Right lobe of liver (tissue), 6 donors: ENCODE measurements at regions not wholly inside any gene's neighbourhood (a gene's known extent, or its start where the extent isn't known, plus 50 kb on each side); places are given as distances from the start of the nearest gene placed in this dataset.

ENCODE experiments used
- ATAC-seq, 4 donors: fragments of 200-7000 bp; cut with Tn5 transposase; one replicate each; pipeline ENCODE4 v1.9.1; 2020; ENCODE audit warnings: mild to moderate bottlenecking in 4 of 4, moderate library complexity in 4 of 4
- DNase-seq, 3 donors: peaks; one replicate each; pipeline ENCODE4 v3.0.0-alpha.2; 2020
- H3K27ac ChIP-seq, 3 donors: fragments of 200-600 bp; one replicate each; pipeline ENCODE4 v1.8.0; 2022
- H3K27me3 ChIP-seq, 2 donors: fragments of 200-600 bp; one replicate each; pipeline ENCODE4 v1.8.0; 2022
- H3K36me3 ChIP-seq, 4 donors: fragments of 200-600 bp; sonication (generic) in 1 of 4; one replicate each; pipeline versions ENCODE4 v1.5.1 to v1.8.0; 2017 to 2022; ENCODE audit warnings: control low read depth in 1 of 4
- H3K4me1 ChIP-seq, 4 donors: fragments of 200-600 bp; sonication (generic) in 1 of 4; one replicate each; pipeline versions ENCODE4 v1.5.1 to v1.8.0; 2017 to 2022; ENCODE audit warnings: control low read depth in 1 of 4
- H3K4me3 ChIP-seq, 3 donors: fragments of 200-600 bp; one replicate each; pipeline ENCODE4 v1.8.0; 2022
- H3K9me3 ChIP-seq, 4 donors: fragments of 200-600 bp; sonication (generic) in 1 of 4; one replicate each; pipeline versions ENCODE4 v1.5.1 to v1.8.0; 2017 to 2022; ENCODE audit warnings: control low read depth in 1 of 4
- POLR2A ChIP-seq: fragments of 450-650 bp; IDR thresholded peaks from one replicate; pipeline ENCODE4 v1.6.1; 2017; ENCODE audit warnings: antibody characterized with exemption, mild to moderate bottlenecking
- WGBS: methylation state at CpG from one replicate; pipeline ENCODE4 v1.1.6; 2018; ENCODE audit warnings: low coverage, low lambda C conversion rate; ENCODE audit not compliant: insufficient coverage; ENCODE audit errors: missing lambda C conversion rate; 5-methylcytosine and 5-hydroxymethylcytosine counted together
- intact Hi-C, 2 donors: fragments of 100-400 bp; cut with DNase I; formaldehyde crosslinking; loops; one replicate each; pipeline versions ENCODE4 v1.11.2 to v1.14.1; 2022
- TF ChIP-seq, protein P1 (sequence below), 4 donors: fragments of 200-600 bp in 3 of 4; fragments of 450-650 bp in 1 of 4; IDR thresholded peaks; one replicate each; pipeline versions ENCODE4 v1.5.1 to v1.8.0; 2016 to 2022; ENCODE audit warnings: antibody characterized with exemption in 4 of 4, mild to moderate bottlenecking in 2 of 4
- donor health status: DM: no; HTN: yes; CAD: no.
- donor health status: DM: no; HTN: no; CAD: no.
- donor health status: DM: no; HTN: no; CAD: no.
- donor health status: DM: no; HTN: yes; CAD: no.
- donor health status: DM: no; HTN: yes; CAD: no.

GRCh38 chr2:220000080-220000479 is 372.6 kb downstream of the SLC4A3 start:
- intact Hi-C loops, result no loop called here
- H3K27ac ChIP-seq, result no peak overlapping the region
- no peaks in the 10 kb centered on the region for H3K36me3 ChIP-seq
- WGBS, result 66% methylated on average over 3 of the region's 3 CpGs
- ATAC-seq (no peak), DNase-seq (no peak)
- H3K27me3 ChIP-seq, result no peaks in the 10 kb centered on the region
- TF ChIP-seq POLR2A, result no peak
- TF ChIP-seq, protein P1, sequence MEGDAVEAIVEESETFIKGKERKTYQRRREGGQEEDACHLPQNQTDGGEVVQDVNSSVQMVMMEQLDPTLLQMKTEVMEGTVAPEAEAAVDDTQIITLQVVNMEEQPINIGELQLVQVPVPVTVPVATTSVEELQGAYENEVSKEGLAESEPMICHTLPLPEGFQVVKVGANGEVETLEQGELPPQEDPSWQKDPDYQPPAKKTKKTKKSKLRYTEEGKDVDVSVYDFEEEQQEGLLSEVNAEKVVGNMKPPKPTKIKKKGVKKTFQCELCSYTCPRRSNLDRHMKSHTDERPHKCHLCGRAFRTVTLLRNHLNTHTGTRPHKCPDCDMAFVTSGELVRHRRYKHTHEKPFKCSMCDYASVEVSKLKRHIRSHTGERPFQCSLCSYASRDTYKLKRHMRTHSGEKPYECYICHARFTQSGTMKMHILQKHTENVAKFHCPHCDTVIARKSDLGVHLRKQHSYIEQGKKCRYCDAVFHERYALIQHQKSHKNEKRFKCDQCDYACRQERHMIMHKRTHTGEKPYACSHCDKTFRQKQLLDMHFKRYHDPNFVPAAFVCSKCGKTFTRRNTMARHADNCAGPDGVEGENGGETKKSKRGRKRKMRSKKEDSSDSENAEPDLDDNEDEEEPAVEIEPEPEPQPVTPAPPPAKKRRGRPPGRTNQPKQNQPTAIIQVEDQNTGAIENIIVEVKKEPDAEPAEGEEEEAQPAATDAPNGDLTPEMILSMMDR (IDR thresholded peaks at IDR 0.05), result no peak
- no peak overlapping the region for H3K4me3 ChIP-seq
- no peaks in the 10 kb centered on the region for H3K4me1 ChIP-seq
- H3K9me3 ChIP-seq, result no peaks in the 10 kb centered on the region

- Histone ChIP-seq H3K36me3 (no peaks in the 10 kb centered on the region), H3K4me1 (no peaks in the 10 kb centered on the region), H3K9me3 (no peaks in the 10 kb centered on the region), H3K27me3 (no peaks in the 10 kb centered on the region), H3K27ac (no peak overlapping the region), H3K4me3 (no peak overlapping the region)
- ATAC-seq (no peak), DNase-seq (no peak)
- TF ChIP-seq, protein P1 (IDR thresholded peaks at IDR 0.05), result no peak
- no peak for TF ChIP-seq POLR2A
- WGBS, result 78% methylated on average over 4 of the region's 4 CpGs
- intact Hi-C loops, result no loop called here
Measured at GRCh38 chr2:220000586-220000985, 373.2 kb downstream of the SLC4A3 start.

GRCh38 chr2:220001751-220002150 is 374.3 kb downstream of the SLC4A3 start:
- Histone ChIP-seq H3K27ac (no peak overlapping the region), H3K36me3 (no peaks in the 10 kb centered on the region), H3K4me1 (no peaks in the 10 kb centered on the region), H3K9me3 (no peaks in the 10 kb centered on the region), H3K4me3 (no peak overlapping the region), H3K27me3 (no peaks in the 10 kb centered on the region)
- ATAC-seq, result no peak
- no peak for DNase-seq
- intact Hi-C loops, result no loop called here
- 29% methylated on average over 3 of the region's 3 CpGs for WGBS
- no peak for TF ChIP-seq POLR2A
- TF ChIP-seq, protein P1 (IDR thresholded peaks at IDR 0.05), result no peak

GRCh38 chr2:220002251-220002650 is 374.8 kb downstream of the SLC4A3 start:
- Histone ChIP-seq H3K27me3 (no peaks in the 10 kb centered on the region), H3K4me3 (no peak overlapping the region), H3K27ac (no peak overlapping the region), H3K9me3 (no peaks in the 10 kb centered on the region), H3K36me3 (no peaks in the 10 kb centered on the region), H3K4me1 (no peaks in the 10 kb centered on the region)
- 39% methylated on average over 4 of the region's 4 CpGs for WGBS
- intact Hi-C loops, result no loop called here
- ATAC-seq, result no peak
- TF ChIP-seq, protein P1 (IDR thresholded peaks at IDR 0.05), result no peak
- TF ChIP-seq POLR2A, result no peak
- no peak for DNase-seq

GRCh38 chr2:220002699-220003098 is 375.3 kb downstream of the SLC4A3 start:
- TF ChIP-seq, protein P1 (IDR thresholded peaks at IDR 0.05), result no peak
- no peak for TF ChIP-seq POLR2A
- H3K27ac ChIP-seq, result no peak overlapping the region
- H3K36me3 ChIP-seq, result no peaks in the 10 kb centered on the region
- intact Hi-C loops, result no loop called here
- H3K27me3 ChIP-seq, result no peaks in the 10 kb centered on the region
- DNase-seq (no peak), ATAC-seq (no peak)
- no peak overlapping the region for H3K4me3 ChIP-seq
- 53% methylated on average over 3 of the region's 3 CpGs for WGBS
- no peaks in the 10 kb centered on the region for H3K9me3 ChIP-seq
- H3K4me1 ChIP-seq, result no peaks in the 10 kb centered on the region
